OCI-LY3 (cell line): ENCODE measurements at regions not wholly inside any gene's neighbourhood (a gene's known extent, or its start where the extent isn't known, plus 50 kb on each side); places are given as distances from the start of the nearest gene placed in this dataset.

Source experiments
- H2AFZ ChIP-seq: fragments of 200-600, 300-600 bp; shearing (Covaris generic); 2 replicates; pipeline ENCODE4 v1.6.0; 2014; ENCODE audit warnings: antibody characterized with exemption, low read depth, low read length
- H3K27ac ChIP-seq: fragments of 200-600, 300-600 bp; sonication (generic); 2 replicates; pipeline ENCODE4 v1.5.1; 2014; ENCODE audit warnings: mild to moderate bottlenecking, low read length, moderate library complexity, mixed read lengths
- H3K27me3 ChIP-seq: fragments of 200-600, 300-600 bp; sonication (generic); 2 replicates; pipeline ENCODE4 v1.6.1; 2014; ENCODE audit warnings: low read depth, low read length, mixed read lengths
- H3K36me3 ChIP-seq: fragments of 200-600, 300-600 bp; sonication (generic); replicated peaks from 2 replicates; pipeline ENCODE3; 2014; ENCODE audit warnings: low read depth, low read length, mixed read lengths
- H3K4me1 ChIP-seq: fragments of 300-600, 200-600 bp; sonication (generic); 2 replicates; pipeline ENCODE4 v1.6.1; 2014; ENCODE audit warnings: low read length, mixed read lengths
- H3K4me2 ChIP-seq: fragments of 200-600, 300-600 bp; sonication (generic); 2 replicates; pipeline ENCODE4 v1.6.1; 2014; ENCODE audit warnings: low read length, mixed read lengths
- H3K4me3 ChIP-seq: fragments of 300-600, 200-600 bp; sonication (generic); 2 replicates; pipeline ENCODE4 v1.5.1; 2014; ENCODE audit warnings: antibody characterized with exemption, mild to moderate bottlenecking, low read length, moderate library complexity
- H3K79me2 ChIP-seq: fragments of 300-600, 200-600 bp; shearing (Covaris generic); 2 replicates; pipeline ENCODE4 v1.6.1; 2014; ENCODE audit warnings: mild to moderate bottlenecking, low read length, mixed read lengths
- H3K9ac ChIP-seq: fragments of 300-600, 200-600 bp; shearing (Covaris generic); 2 replicates; pipeline ENCODE4 v1.6.0; 2014; ENCODE audit warnings: mild to moderate bottlenecking, low read length, moderate library complexity
- H3K9me3 ChIP-seq: fragments of 200-600, 300-600 bp; shearing (Covaris generic); 2 replicates; pipeline ENCODE4 v1.6.1; 2014; ENCODE audit warnings: low read length, mixed read lengths; ENCODE audit not compliant: insufficient read depth
- H4K20me1 ChIP-seq: fragments of 200-600, 300-600 bp; sonication (generic); 2 replicates; pipeline ENCODE4 v1.6.1; 2016; ENCODE audit warnings: low read length, mixed read lengths; ENCODE audit not compliant: insufficient read depth
- EZH2phosphoT487 ChIP-seq: fragments of 200-600 bp; shearing (Covaris generic); IDR thresholded peaks from 2 replicates; pipeline ENCODE4 v1.6.1; 2018; ENCODE audit warnings: antibody characterized with exemption, mixed run types, low read depth
- TF ChIP-seq, protein P1 (sequence below): fragments of 200-600, 300-600 bp; sonication (generic); IDR thresholded peaks from 2 replicates; pipeline ENCODE4 v1.5.1; 2014; ENCODE audit warnings: antibody characterized with exemption, low read length, low read depth

DNA sequence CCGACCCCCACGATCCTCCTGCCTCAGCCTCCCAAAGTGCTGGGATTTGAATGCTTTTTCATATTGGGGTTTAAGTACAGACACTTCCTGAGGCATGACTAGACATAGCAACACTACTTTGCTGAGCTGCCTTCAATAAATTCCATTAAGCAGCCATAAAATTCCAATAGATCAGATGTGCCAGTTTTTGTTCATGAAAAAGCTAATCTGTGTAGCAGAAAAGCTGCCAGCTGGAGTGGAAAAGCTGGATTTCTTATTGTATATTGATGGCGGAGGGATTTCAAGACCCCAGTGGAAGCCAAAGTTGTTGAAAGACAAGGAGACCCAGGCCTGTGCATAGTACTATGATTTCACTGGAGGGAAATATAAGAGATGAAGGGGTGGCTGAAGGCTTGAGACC, 209.0 kb upstream of the NUDT4 start:
- Histone ChIP-seq H3K4me1 (peaks cover 46% of the 10 kb centered on the region), H3K9me3 (no peaks in the 10 kb centered on the region), H2AFZ (no peak overlapping the region), H3K36me3 (no peaks in the 10 kb centered on the region), H3K79me2 (no peaks in the 10 kb centered on the region), H3K4me2 (0 out of 2 replicates have a peak overlapping the region, but pooled peaks have one; percentile 12), H3K27me3 (peaks cover 26% of the 10 kb centered on the region), H3K4me3 (peak overlapping the region; percentile 31; the same call in 1 of the 2 replicates), H3K9ac (no peak overlapping the region), H4K20me1 (no peaks in the 10 kb centered on the region), H3K27ac (no peak overlapping the region)
- no peak for TF ChIP-seq EZH2phosphoT487
- TF ChIP-seq, protein P1, sequence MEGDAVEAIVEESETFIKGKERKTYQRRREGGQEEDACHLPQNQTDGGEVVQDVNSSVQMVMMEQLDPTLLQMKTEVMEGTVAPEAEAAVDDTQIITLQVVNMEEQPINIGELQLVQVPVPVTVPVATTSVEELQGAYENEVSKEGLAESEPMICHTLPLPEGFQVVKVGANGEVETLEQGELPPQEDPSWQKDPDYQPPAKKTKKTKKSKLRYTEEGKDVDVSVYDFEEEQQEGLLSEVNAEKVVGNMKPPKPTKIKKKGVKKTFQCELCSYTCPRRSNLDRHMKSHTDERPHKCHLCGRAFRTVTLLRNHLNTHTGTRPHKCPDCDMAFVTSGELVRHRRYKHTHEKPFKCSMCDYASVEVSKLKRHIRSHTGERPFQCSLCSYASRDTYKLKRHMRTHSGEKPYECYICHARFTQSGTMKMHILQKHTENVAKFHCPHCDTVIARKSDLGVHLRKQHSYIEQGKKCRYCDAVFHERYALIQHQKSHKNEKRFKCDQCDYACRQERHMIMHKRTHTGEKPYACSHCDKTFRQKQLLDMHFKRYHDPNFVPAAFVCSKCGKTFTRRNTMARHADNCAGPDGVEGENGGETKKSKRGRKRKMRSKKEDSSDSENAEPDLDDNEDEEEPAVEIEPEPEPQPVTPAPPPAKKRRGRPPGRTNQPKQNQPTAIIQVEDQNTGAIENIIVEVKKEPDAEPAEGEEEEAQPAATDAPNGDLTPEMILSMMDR = no peak

DNA sequence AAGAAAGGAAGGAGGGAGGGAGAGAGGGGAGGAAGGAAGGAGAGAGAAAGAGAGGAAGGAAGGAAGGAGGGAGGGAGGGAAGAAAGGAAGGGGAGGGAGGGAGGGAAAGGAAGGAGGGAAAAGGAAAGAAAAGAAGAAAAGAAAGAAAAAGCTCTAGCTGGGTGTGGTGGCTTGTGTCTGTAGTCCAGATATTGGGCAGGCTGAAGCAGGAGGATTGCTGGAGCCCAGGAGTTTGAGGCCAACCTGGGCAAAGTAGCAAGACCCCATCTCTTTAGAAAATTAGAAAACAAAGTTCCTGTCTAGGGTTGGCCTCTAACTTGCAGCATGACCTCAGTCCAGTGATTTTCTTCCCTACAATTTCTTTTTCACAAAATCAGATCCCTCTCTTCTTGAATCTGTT, 208.2 kb upstream of the NUDT4 start:
- H3K9me3 ChIP-seq = no peaks in the 10 kb centered on the region
- H3K27ac ChIP-seq = no peak overlapping the region
- H4K20me1 ChIP-seq = no peaks in the 10 kb centered on the region
- H3K4me1 ChIP-seq = peaks cover 45% of the 10 kb centered on the region
- H3K9ac ChIP-seq = no peak overlapping the region
- H3K4me3 ChIP-seq = no peak overlapping the region
- H3K79me2 ChIP-seq = no peaks in the 10 kb centered on the region
- no peak overlapping the region for H3K4me2 ChIP-seq
- H3K36me3 ChIP-seq = no peaks in the 10 kb centered on the region
- H3K27me3 ChIP-seq = peaks cover 24% of the 10 kb centered on the region
- TF ChIP-seq EZH2phosphoT487 = no peak
- TF ChIP-seq, protein P1 = no peak
- no peak overlapping the region for H2AFZ ChIP-seq

DNA sequence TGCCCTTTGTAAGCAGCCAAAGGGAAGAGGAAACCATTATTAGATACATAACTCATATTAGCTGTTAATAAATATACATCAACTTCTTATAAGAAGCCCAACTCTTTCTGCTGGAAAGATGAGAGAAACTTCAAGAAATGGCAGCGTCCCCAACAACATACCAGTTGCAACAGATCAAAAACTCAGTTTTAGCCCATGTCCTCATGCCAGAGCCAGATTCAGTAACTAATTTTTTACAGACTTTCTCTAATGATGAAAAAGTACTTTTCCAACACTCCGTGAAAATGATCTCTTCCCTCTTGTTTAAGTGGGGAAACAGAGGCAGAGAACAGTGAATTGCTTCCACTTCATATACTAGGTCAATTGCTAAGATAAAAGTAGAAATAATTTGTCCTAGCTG, 206.8 kb upstream of the NUDT4 start:
- Histone ChIP-seq H3K27ac (no peak overlapping the region), H3K9ac (no peak overlapping the region), H3K36me3 (no peaks in the 10 kb centered on the region), H2AFZ (no peak overlapping the region), H3K4me3 (no peak overlapping the region), H3K9me3 (no peaks in the 10 kb centered on the region), H3K79me2 (no peaks in the 10 kb centered on the region), H4K20me1 (no peaks in the 10 kb centered on the region), H3K4me1 (peaks cover 50% of the 10 kb centered on the region), H3K4me2 (no peak overlapping the region), H3K27me3 (peaks cover 18% of the 10 kb centered on the region)
- TF ChIP-seq EZH2phosphoT487 = no peak
- TF ChIP-seq, protein P1 = no peak

DNA sequence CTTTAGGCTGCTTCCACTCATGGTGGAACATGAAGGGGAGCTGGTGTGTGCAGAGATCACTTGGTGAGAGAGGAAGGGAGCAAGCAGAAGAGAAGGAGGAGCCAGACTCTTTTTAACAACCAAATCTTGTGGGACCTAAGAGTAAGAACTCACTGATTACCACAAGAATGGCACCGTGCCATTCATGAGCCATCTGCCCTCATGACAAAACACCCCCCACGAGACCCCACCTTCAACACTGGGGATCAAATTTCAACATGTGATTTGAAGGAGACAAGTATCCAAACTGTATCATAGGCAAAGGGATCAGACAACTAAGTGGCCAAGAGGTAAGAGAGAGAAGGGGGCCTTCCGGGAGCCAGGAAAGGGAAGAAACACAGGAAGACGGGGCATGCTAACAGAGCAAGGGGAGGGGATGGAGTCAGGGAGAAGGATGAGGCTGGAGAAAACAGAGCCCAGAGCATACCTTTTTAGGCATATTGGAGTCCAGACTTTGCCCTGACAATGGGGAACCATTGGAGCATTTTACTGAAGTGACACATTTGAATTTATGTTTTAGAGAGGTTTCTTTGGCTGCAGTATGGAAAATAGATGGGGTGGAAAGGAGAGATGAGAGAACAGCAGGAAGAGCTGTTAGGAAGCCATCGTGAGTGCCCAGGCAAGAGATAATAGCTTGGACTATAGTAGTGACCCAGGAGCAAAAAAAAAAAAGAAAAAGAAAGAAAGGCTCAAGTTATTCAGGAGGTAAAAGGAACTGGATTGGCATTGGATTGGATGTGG, 204.4 kb upstream of the NUDT4 start:
- peaks cover 3% of the 10 kb centered on the region; the same call in 1 of the 2 replicates for H3K9me3 ChIP-seq
- H3K4me2 ChIP-seq = no peak overlapping the region; the same call in 1 of the 2 replicates
- H3K9ac ChIP-seq = no peak overlapping the region

More for the DNA sequence above, 204.4 kb upstream of the NUDT4 start:
- H2AFZ ChIP-seq = no peak overlapping the region
- no peaks in the 10 kb centered on the region for H3K79me2 ChIP-seq
- no peak overlapping the region for H3K4me3 ChIP-seq
- TF ChIP-seq, protein P1 = no peak
- TF ChIP-seq EZH2phosphoT487 = no peak
- no peaks in the 10 kb centered on the region for H3K36me3 ChIP-seq
- peaks cover 18% of the 10 kb centered on the region for H3K27me3 ChIP-seq
- H3K4me1 ChIP-seq = peaks cover 40% of the 10 kb centered on the region
- H4K20me1 ChIP-seq = no peaks in the 10 kb centered on the region
- no peak overlapping the region for H3K27ac ChIP-seq
